ENCODE measurements at regions not wholly inside any gene's neighbourhood (a gene's known extent, or its start where the extent isn't known, plus 50 kb on each side); places are given as distances from the start of the nearest gene placed in this dataset.

- no peak for TF ChIP-seq JUND (IDR thresholded peaks at IDR 0.05; ENCODE audit: low read depth)
- DNase-seq (ENCODE audit: low read depth in 1 of 2, low spot score in 1 of 2) = no peak
- in situ Hi-C loops (cut with HindIII; ENCODE audit: low pct_unique_long_range_greater_than_20kb, low sequenced_read_pairs) = no loop called here
Measured at GRCh38 chr5:5063533-5063953, 76.6 kb upstream of the ADAMTS16 start.

GRCh38 chr5:5065472-5065871, 74.7 kb upstream of the ADAMTS16 start:
- no peak for DNase-seq (ENCODE audit: low read depth in 1 of 2, low spot score in 1 of 2)
- TF ChIP-seq JUND (IDR thresholded peaks at IDR 0.05; ENCODE audit: low read depth) = no peak
- in situ Hi-C loops (cut with HindIII; ENCODE audit: low pct_unique_long_range_greater_than_20kb, low sequenced_read_pairs) = no loop called here

GRCh38 chr5:5066276-5067186, 73.6 kb upstream of the ADAMTS16 start:
- no peak for DNase-seq (ENCODE audit: low read depth in 1 of 2, low spot score in 1 of 2)
- in situ Hi-C loops (cut with HindIII; ENCODE audit: low pct_unique_long_range_greater_than_20kb, low sequenced_read_pairs) = no loop called here
- TF ChIP-seq JUND (IDR thresholded peaks at IDR 0.05; ENCODE audit: low read depth) = no peak

GRCh38 chr5:5069851-5070250, 70.3 kb upstream of the ADAMTS16 start:
- no peak for TF ChIP-seq JUND (IDR thresholded peaks at IDR 0.05; ENCODE audit: low read depth)
- DNase-seq (ENCODE audit: low read depth in 1 of 2, low spot score in 1 of 2) = no peak
- in situ Hi-C loops (cut with HindIII; ENCODE audit: low pct_unique_long_range_greater_than_20kb, low sequenced_read_pairs) = no loop called here

- no peak for DNase-seq (ENCODE audit: low read depth in 1 of 2, low spot score in 1 of 2)
- TF ChIP-seq JUND (IDR thresholded peaks at IDR 0.05; ENCODE audit: low read depth) = no peak
- in situ Hi-C loops (cut with HindIII; ENCODE audit: low pct_unique_long_range_greater_than_20kb, low sequenced_read_pairs) = no loop called here
Measured at GRCh38 chr5:5071554-5071953, 68.6 kb upstream of the ADAMTS16 start.

GRCh38 chr5:5077236-5077635, 62.9 kb upstream of the ADAMTS16 start:
- no peak for DNase-seq (ENCODE audit: low read depth in 1 of 2, low spot score in 1 of 2)
- TF ChIP-seq JUND (IDR thresholded peaks at IDR 0.05; ENCODE audit: low read depth) = no peak
- in situ Hi-C loops (cut with HindIII; ENCODE audit: low pct_unique_long_range_greater_than_20kb, low sequenced_read_pairs) = no loop called here

- no peak for TF ChIP-seq JUND (IDR thresholded peaks at IDR 0.05; ENCODE audit: low read depth)
- DNase-seq (ENCODE audit: low read depth in 1 of 2, low spot score in 1 of 2) = no peak
- in situ Hi-C loops (cut with HindIII; ENCODE audit: low pct_unique_long_range_greater_than_20kb, low sequenced_read_pairs) = no loop called here
Measured at GRCh38 chr5:5078009-5078897, 61.9 kb upstream of the ADAMTS16 start.

GRCh38 chr5:5079876-5080275, 60.3 kb upstream of the ADAMTS16 start:
- DNase-seq (ENCODE audit: low read depth in 1 of 2, low spot score in 1 of 2) = no peak
- TF ChIP-seq JUND (IDR thresholded peaks at IDR 0.05; ENCODE audit: low read depth) = no peak

GRCh38 chr5:5080790-5081189, 59.3 kb upstream of the ADAMTS16 start:
- DNase-seq (ENCODE audit: low read depth in 1 of 2, low spot score in 1 of 2) = no peak
- in situ Hi-C loops (cut with HindIII; ENCODE audit: low pct_unique_long_range_greater_than_20kb, low sequenced_read_pairs) = no loop called here
- no peak for TF ChIP-seq JUND (IDR thresholded peaks at IDR 0.05; ENCODE audit: low read depth)

More at GRCh38 chr5:5079876-5080275, 60.3 kb upstream of the ADAMTS16 start:
- in situ Hi-C loops (cut with HindIII; ENCODE audit: low pct_unique_long_range_greater_than_20kb, low sequenced_read_pairs) = no loop called here

GRCh38 chr5:5085381-5085780, 54.7 kb upstream of the ADAMTS16 start:
- TF ChIP-seq JUND (IDR thresholded peaks at IDR 0.05; ENCODE audit: low read depth) = no peak
- in situ Hi-C loops (cut with HindIII; ENCODE audit: low pct_unique_long_range_greater_than_20kb, low sequenced_read_pairs) = no loop called here

GRCh38 chr5:5089895-5090649, 50.1 kb upstream of the ADAMTS16 start:
- in situ Hi-C loops (cut with HindIII; ENCODE audit: low pct_unique_long_range_greater_than_20kb, low sequenced_read_pairs) = no loop called here
- TF ChIP-seq JUND (IDR thresholded peaks at IDR 0.05; ENCODE audit: low read depth) = no peak
- no peak for DNase-seq (ENCODE audit: low read depth in 1 of 2, low spot score in 1 of 2)

More at GRCh38 chr5:5085381-5085780, 54.7 kb upstream of the ADAMTS16 start:
- DNase-seq (ENCODE audit: low read depth in 1 of 2, low spot score in 1 of 2) = no peak
